Fibroblast of lung (primary cell): ENCODE measurements at regions not wholly inside any gene's neighbourhood (a gene's known extent, or its start where the extent isn't known, plus 50 kb on each side); places are given as distances from the start of the nearest gene placed in this dataset.

ENCODE experiments used
- DNase-seq, 2 donors: peaks; one replicate each; pipeline versions ENCODE4 v3.0.0 to v3.0.0-alpha.2; 2010; ENCODE audit warnings: low read depth in 2 of 2
- H2AFZ ChIP-seq: 2 replicates; pipeline ENCODE4 v1.5.1; 2012; ENCODE audit warnings: low read length, control low read depth, inconsistent platforms
- H3K27ac ChIP-seq: 2 replicates; pipeline ENCODE4 v1.5.1; 2011; ENCODE audit warnings: low read length, control low read depth; ENCODE audit not compliant: insufficient read depth
- H3K27me3 ChIP-seq: 2 replicates; pipeline ENCODE4 v1.5.1; 2011; ENCODE audit warnings: mild to moderate bottlenecking, low read length; ENCODE audit not compliant: control insufficient read depth, insufficient read depth
- H3K36me3 ChIP-seq: 2 replicates; pipeline ENCODE4 v1.5.1; 2011; ENCODE audit warnings: low read length; ENCODE audit not compliant: control insufficient read depth, insufficient read depth
- H3K4me1 ChIP-seq: 2 replicates; pipeline ENCODE4 v1.5.1; 2011; ENCODE audit warnings: low read length; ENCODE audit not compliant: control insufficient read depth, insufficient read depth; ENCODE audit errors: extremely low read depth
- H3K4me2 ChIP-seq: 2 replicates; pipeline ENCODE4 v1.5.1; 2011; ENCODE audit warnings: low read length, control low read depth; ENCODE audit not compliant: insufficient read depth; ENCODE audit errors: extremely low read depth
- H3K4me3 ChIP-seq, 4 experiments: fragments of 200-600 bp in 1 of 4; sonication (generic) in 1 of 4; replicated peaks in 1 of 4; 2 replicates each; pipeline ENCODE4 v1.5.1; 2011 to 2016; ENCODE audit warnings: low read length in 4 of 4, low read depth in 3 of 4, mild to moderate bottlenecking in 3 of 4, control low read depth in 2 of 4, inconsistent platforms in 1 of 4, mixed read lengths in 1 of 4; ENCODE audit not compliant: insufficient read depth in 1 of 4; ENCODE audit errors: control extremely low read depth in 1 of 4
- H3K79me2 ChIP-seq: 2 replicates; pipeline ENCODE4 v1.5.1; 2012; ENCODE audit warnings: mild to moderate bottlenecking, low read length, inconsistent platforms; ENCODE audit not compliant: control insufficient read depth, insufficient read depth
- H3K9ac ChIP-seq: 2 replicates; pipeline ENCODE4 v1.5.1; 2011; ENCODE audit warnings: mild to moderate bottlenecking, low read length, control low read depth; ENCODE audit not compliant: insufficient read depth
- H3K9me3 ChIP-seq: 2 replicates; pipeline ENCODE4 v1.5.1; 2012; ENCODE audit warnings: low read depth, low read length; ENCODE audit not compliant: control insufficient read depth, insufficient read depth
- H4K20me1 ChIP-seq: 2 replicates; pipeline ENCODE4 v1.5.1; 2011; ENCODE audit warnings: low read length; ENCODE audit not compliant: control insufficient read depth, insufficient read depth; ENCODE audit errors: extremely low read depth
- EZH2 ChIP-seq: IDR thresholded peaks from 2 replicates; pipeline ENCODE4 v1.5.1; 2012; ENCODE audit warnings: low read length, control low read depth, mild to moderate bottlenecking; ENCODE audit errors: missing control alignments
- TF ChIP-seq, protein P1 (sequence below), 2 donors: IDR thresholded peaks in 1 of 2; conservative IDR thresholded peaks in 1 of 2; 1 replicate in 1 of 2; 2 replicates in 1 of 2; pipeline ENCODE4 v1.5.1; 2011 to 2012; ENCODE audit warnings: low read length in 2 of 2, control low read depth in 1 of 2, inconsistent platforms in 1 of 2, low read depth in 1 of 2, mild to moderate bottlenecking in 1 of 2

DNA sequence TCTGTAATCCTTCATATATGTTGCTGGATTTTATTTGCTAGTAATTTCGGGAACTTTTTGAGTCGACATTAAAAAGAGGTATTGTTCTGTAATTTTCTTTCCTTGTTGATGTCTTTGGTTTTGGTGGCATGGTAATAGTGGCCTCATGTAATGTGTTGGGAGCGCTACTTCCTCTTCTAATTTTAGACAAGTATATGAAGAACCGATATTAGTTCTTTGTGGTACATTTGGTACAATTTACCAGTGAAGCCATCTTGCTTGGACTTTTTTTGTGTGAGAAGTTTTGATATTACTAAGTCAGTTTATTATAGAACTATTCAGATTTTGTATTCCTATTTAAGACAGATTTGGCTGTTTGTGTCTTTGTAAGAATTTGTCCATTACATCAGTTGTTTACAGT, 669.2 kb upstream of the AADAT start:
- H3K9me3 ChIP-seq = no peaks in the 10 kb centered on the region
- H4K20me1 ChIP-seq = no peaks in the 10 kb centered on the region
- H3K27me3 ChIP-seq = no peaks in the 10 kb centered on the region
- H3K4me3 ChIP-seq = no peak overlapping the region
- no peaks in the 10 kb centered on the region for H3K79me2 ChIP-seq
- no peak for TF ChIP-seq EZH2
- TF ChIP-seq, protein P1, sequence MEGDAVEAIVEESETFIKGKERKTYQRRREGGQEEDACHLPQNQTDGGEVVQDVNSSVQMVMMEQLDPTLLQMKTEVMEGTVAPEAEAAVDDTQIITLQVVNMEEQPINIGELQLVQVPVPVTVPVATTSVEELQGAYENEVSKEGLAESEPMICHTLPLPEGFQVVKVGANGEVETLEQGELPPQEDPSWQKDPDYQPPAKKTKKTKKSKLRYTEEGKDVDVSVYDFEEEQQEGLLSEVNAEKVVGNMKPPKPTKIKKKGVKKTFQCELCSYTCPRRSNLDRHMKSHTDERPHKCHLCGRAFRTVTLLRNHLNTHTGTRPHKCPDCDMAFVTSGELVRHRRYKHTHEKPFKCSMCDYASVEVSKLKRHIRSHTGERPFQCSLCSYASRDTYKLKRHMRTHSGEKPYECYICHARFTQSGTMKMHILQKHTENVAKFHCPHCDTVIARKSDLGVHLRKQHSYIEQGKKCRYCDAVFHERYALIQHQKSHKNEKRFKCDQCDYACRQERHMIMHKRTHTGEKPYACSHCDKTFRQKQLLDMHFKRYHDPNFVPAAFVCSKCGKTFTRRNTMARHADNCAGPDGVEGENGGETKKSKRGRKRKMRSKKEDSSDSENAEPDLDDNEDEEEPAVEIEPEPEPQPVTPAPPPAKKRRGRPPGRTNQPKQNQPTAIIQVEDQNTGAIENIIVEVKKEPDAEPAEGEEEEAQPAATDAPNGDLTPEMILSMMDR (conservative IDR thresholded peaks at IDR 0.05 in 1 of 2, IDR thresholded peaks at IDR 0.05 in 1 of 2; ENCODE audit: low read depth in 1 of 2, low read length in 2 of 2) = no peak
- no peak for DNase-seq
- no peak overlapping the region for H3K27ac ChIP-seq
- H3K36me3 ChIP-seq = no peaks in the 10 kb centered on the region
- H3K4me1 ChIP-seq = no peaks in the 10 kb centered on the region
- no peak overlapping the region for H2AFZ ChIP-seq
- H3K9ac ChIP-seq = no peak overlapping the region
- no peak overlapping the region for H3K4me2 ChIP-seq

- H2AFZ ChIP-seq = no peak overlapping the region
These were observed 660.8 kb upstream of the AADAT start for GRCh38 chr4:170750519-170750918.

GRCh38 chr4:170748975-170749374, 659.2 kb upstream of the AADAT start:
- Histone ChIP-seq H3K9me3 (no peaks in the 10 kb centered on the region), H2AFZ (no peak overlapping the region), H3K4me2 (no peak overlapping the region), H3K27me3 (no peaks in the 10 kb centered on the region), H4K20me1 (no peaks in the 10 kb centered on the region), H3K36me3 (no peaks in the 10 kb centered on the region), H3K9ac (no peak overlapping the region), H3K79me2 (no peaks in the 10 kb centered on the region), H3K4me1 (no peaks in the 10 kb centered on the region), H3K27ac (no peak overlapping the region), H3K4me3 (no peak overlapping the region)
- DNase-seq = no peak
- no peak for TF ChIP-seq EZH2
- TF ChIP-seq, protein P1 (conservative IDR thresholded peaks at IDR 0.05 in 1 of 2, IDR thresholded peaks at IDR 0.05 in 1 of 2; ENCODE audit: low read depth in 1 of 2, low read length in 2 of 2) = no peak

More at GRCh38 chr4:170750519-170750918, 660.8 kb upstream of the AADAT start:
- Histone ChIP-seq H3K4me2 (no peak overlapping the region), H3K36me3 (no peaks in the 10 kb centered on the region), H3K27me3 (no peaks in the 10 kb centered on the region), H3K9ac (no peak overlapping the region), H4K20me1 (no peaks in the 10 kb centered on the region), H3K4me3 (no peak overlapping the region), H3K79me2 (no peaks in the 10 kb centered on the region), H3K27ac (no peak overlapping the region), H3K4me1 (no peaks in the 10 kb centered on the region), H3K9me3 (no peaks in the 10 kb centered on the region)
- TF ChIP-seq, protein P1 (conservative IDR thresholded peaks at IDR 0.05 in 1 of 2, IDR thresholded peaks at IDR 0.05 in 1 of 2; ENCODE audit: low read depth in 1 of 2, low read length in 2 of 2) = no peak
- TF ChIP-seq EZH2 = no peak
- DNase-seq = no peak
